ENCODE measurements at regions not wholly inside any gene's neighbourhood (a gene's known extent, or its start where the extent isn't known, plus 50 kb on each side); places are given as distances from the start of the nearest gene placed in this dataset.

- no peak for ATAC-seq
- in situ Hi-C loops (cut with MboI; ENCODE audit: low sequenced_read_pairs in 4 of 4) (no loop called here), intact Hi-C loops (cut with DNase I; ENCODE audit: low total_unique reads) (no loop called here)
- DNase-seq, result no peak
- Histone ChIP-seq H3K4me1 (no peaks in the 10 kb centered on the region), H3K27ac (no peak overlapping the region), H3K36me3 (no peaks in the 10 kb centered on the region), H3K27me3 (no peaks in the 10 kb centered on the region), H3K9me3 (no peaks in the 10 kb centered on the region), H3K4me3 (no peak overlapping the region)
- TF ChIP-seq POLR2A (IDR thresholded peaks at IDR 0.05), result no peak
- TF ChIP-seq, protein P1, sequence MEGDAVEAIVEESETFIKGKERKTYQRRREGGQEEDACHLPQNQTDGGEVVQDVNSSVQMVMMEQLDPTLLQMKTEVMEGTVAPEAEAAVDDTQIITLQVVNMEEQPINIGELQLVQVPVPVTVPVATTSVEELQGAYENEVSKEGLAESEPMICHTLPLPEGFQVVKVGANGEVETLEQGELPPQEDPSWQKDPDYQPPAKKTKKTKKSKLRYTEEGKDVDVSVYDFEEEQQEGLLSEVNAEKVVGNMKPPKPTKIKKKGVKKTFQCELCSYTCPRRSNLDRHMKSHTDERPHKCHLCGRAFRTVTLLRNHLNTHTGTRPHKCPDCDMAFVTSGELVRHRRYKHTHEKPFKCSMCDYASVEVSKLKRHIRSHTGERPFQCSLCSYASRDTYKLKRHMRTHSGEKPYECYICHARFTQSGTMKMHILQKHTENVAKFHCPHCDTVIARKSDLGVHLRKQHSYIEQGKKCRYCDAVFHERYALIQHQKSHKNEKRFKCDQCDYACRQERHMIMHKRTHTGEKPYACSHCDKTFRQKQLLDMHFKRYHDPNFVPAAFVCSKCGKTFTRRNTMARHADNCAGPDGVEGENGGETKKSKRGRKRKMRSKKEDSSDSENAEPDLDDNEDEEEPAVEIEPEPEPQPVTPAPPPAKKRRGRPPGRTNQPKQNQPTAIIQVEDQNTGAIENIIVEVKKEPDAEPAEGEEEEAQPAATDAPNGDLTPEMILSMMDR (IDR thresholded peaks at IDR 0.05 in 4 of 5, conservative IDR thresholded peaks at IDR 0.05 in 1 of 5), result no peak
These were observed 655.2 kb downstream of the RNF144A start for GRCh38 chr2:7572450-7572849.

GRCh38 chr2:7573166-7573825 lies 656.1 kb downstream of the RNF144A start:
- no peak for ATAC-seq
- intact Hi-C loops (cut with DNase I; ENCODE audit: low total_unique reads), result no loop called here

DNA sequence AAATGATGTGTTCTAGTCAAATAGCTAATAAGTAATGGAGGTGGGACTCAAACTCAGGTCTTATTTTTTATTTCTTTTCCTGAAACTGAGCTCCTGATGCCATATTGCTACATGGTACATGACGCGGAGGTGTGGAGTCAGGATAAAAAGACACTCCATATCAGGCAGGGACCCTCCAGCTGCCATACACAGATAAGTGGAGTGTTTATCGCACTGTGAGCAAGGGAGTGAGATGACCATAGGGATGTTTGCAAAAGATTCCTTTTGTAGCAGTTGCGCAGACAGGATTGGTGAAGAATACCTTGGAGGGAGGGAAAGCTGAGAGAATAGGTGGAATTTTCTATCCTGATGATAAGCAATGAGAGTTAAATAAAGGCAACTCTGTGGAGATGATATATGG lies 657.2 kb downstream of the RNF144A start:
- intact Hi-C loops (cut with DNase I; ENCODE audit: low total_unique reads), result no loop called here
- Histone ChIP-seq H3K9me3 (no peaks in the 10 kb centered on the region), H3K4me3 (no peak overlapping the region), H3K36me3 (no peaks in the 10 kb centered on the region), H3K4me1 (no peaks in the 10 kb centered on the region), H3K27me3 (no peaks in the 10 kb centered on the region), H3K27ac (no peak overlapping the region)
- no peak for TF ChIP-seq POLR2A (IDR thresholded peaks at IDR 0.05)
- TF ChIP-seq, protein P1 (IDR thresholded peaks at IDR 0.05 in 4 of 5, conservative IDR thresholded peaks at IDR 0.05 in 1 of 5), result no peak
- in situ Hi-C loops (cut with MboI; ENCODE audit: low sequenced_read_pairs in 4 of 4), result no loop called here
- DNase-seq (no peak), ATAC-seq (no peak)

More at GRCh38 chr2:7573166-7573825, 656.1 kb downstream of the RNF144A start:
- in situ Hi-C loops (cut with MboI; ENCODE audit: low sequenced_read_pairs in 4 of 4), result no loop called here
- Histone ChIP-seq H3K9me3 (no peaks in the 10 kb centered on the region), H3K4me1 (no peaks in the 10 kb centered on the region), H3K4me3 (no peak overlapping the region), H3K27ac (no peak overlapping the region), H3K36me3 (no peaks in the 10 kb centered on the region), H3K27me3 (no peaks in the 10 kb centered on the region)
- no peak for DNase-seq
- TF ChIP-seq, protein P1 (IDR thresholded peaks at IDR 0.05 in 4 of 5, conservative IDR thresholded peaks at IDR 0.05 in 1 of 5), result no peak
- TF ChIP-seq POLR2A (IDR thresholded peaks at IDR 0.05), result no peak

GRCh38 chr2:7577769-7578168 lies 660.6 kb downstream of the RNF144A start:
- no peaks in the 10 kb centered on the region for H3K36me3 ChIP-seq
- ATAC-seq (no peak), DNase-seq (no peak)
- no peaks in the 10 kb centered on the region for H3K4me1 ChIP-seq
- H3K4me3 ChIP-seq, result no peak overlapping the region
- H3K27me3 ChIP-seq, result no peaks in the 10 kb centered on the region
- TF ChIP-seq POLR2A (IDR thresholded peaks at IDR 0.05), result no peak
- TF ChIP-seq, protein P1 (IDR thresholded peaks at IDR 0.05 in 4 of 5, conservative IDR thresholded peaks at IDR 0.05 in 1 of 5), result no peak
- intact Hi-C loops (cut with DNase I; ENCODE audit: low total_unique reads), result no loop called here
- no peaks in the 10 kb centered on the region for H3K9me3 ChIP-seq
- H3K27ac ChIP-seq, result no peak overlapping the region
- in situ Hi-C loops (cut with MboI; ENCODE audit: low sequenced_read_pairs in 4 of 4), result no loop called here

GRCh38 chr2:7584017-7584416 lies 666.8 kb downstream of the RNF144A start:
- Histone ChIP-seq H3K4me3 (no peak overlapping the region), H3K9me3 (no peaks in the 10 kb centered on the region), H3K36me3 (no peaks in the 10 kb centered on the region), H3K27ac (no peak overlapping the region), H3K27me3 (no peaks in the 10 kb centered on the region), H3K4me1 (no peaks in the 10 kb centered on the region)
- TF ChIP-seq, protein P1 (IDR thresholded peaks at IDR 0.05 in 4 of 5, conservative IDR thresholded peaks at IDR 0.05 in 1 of 5), result no peak
- no peak for TF ChIP-seq POLR2A (IDR thresholded peaks at IDR 0.05)
- DNase-seq (no peak), ATAC-seq (no peak)
- in situ Hi-C loops (cut with MboI; ENCODE audit: low sequenced_read_pairs in 4 of 4) (no loop called here), intact Hi-C loops (cut with DNase I; ENCODE audit: low total_unique reads) (no loop called here)
